ENCODE measurements at regions not wholly inside any gene's neighbourhood (a gene's known extent, or its start where the extent isn't known, plus 50 kb on each side); places are given as distances from the start of the nearest gene placed in this dataset.

DNA sequence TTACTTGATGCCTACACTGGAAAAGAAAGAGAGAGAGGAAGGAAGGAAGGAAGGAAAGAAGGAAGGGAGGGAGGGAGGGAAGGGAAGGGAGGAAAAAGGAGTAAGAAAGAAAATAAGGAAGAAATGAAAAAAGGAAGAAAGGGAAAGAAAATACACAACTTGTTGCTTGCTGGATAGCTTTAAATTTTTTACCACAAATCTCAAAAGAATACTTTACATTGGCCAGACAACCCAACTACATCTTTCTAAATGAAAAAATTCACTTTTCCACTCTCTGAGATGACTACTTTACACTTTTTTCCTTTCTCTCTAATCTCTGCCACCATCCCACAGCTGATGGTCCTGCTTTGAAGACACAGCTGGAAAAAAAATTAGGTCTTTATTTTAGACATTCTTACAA lies 228.9 kb upstream of the FAM78B start:
- TF ChIP-seq, protein P1, sequence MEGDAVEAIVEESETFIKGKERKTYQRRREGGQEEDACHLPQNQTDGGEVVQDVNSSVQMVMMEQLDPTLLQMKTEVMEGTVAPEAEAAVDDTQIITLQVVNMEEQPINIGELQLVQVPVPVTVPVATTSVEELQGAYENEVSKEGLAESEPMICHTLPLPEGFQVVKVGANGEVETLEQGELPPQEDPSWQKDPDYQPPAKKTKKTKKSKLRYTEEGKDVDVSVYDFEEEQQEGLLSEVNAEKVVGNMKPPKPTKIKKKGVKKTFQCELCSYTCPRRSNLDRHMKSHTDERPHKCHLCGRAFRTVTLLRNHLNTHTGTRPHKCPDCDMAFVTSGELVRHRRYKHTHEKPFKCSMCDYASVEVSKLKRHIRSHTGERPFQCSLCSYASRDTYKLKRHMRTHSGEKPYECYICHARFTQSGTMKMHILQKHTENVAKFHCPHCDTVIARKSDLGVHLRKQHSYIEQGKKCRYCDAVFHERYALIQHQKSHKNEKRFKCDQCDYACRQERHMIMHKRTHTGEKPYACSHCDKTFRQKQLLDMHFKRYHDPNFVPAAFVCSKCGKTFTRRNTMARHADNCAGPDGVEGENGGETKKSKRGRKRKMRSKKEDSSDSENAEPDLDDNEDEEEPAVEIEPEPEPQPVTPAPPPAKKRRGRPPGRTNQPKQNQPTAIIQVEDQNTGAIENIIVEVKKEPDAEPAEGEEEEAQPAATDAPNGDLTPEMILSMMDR (IDR thresholded peaks at IDR 0.05 in 4 of 5, conservative IDR thresholded peaks at IDR 0.05 in 1 of 5): no peak
- no peak for TF ChIP-seq POLR2A (IDR thresholded peaks at IDR 0.05)

Measured in gastrocnemius medialis (tissue), 4 donors.